H1 (cell line): ENCODE measurements at regions not wholly inside any gene's neighbourhood (a gene's known extent, or its start where the extent isn't known, plus 50 kb on each side); places are given as distances from the start of the nearest gene placed in this dataset.
A peak's percentile ranks its signal among the peaks of the same experiment; 100 is the strongest.

Source experiments
- CTCF ChIA-PET: fragments of 300-600 bp; sonication (Branson Sonifier 250); formaldehyde crosslinking; loops from one replicate; lab custom pipeline; 2021; ENCODE audit not compliant: partially characterized antibody; lab: Charles Lee
- POLR2A ChIA-PET: fragments of 300-600 bp; sonication (Branson Sonifier 250); formaldehyde crosslinking; loops from one replicate; lab custom pipeline; 2021; ENCODE audit warnings: inconsistent platforms; ENCODE audit not compliant: partially characterized antibody; lab: Charles Lee
- DNase-seq, 2 experiments: peaks; one replicate each; pipeline versions ENCODE4 v3.0.0 to v3.0.0-alpha.2; 2010 to 2022; ENCODE audit warnings: low spot score in 2 of 2, low read depth in 1 of 2, mixed read lengths in 1 of 2
- FAIRE-seq: peaks from 2 replicates; lab custom pipeline; 2011; peaks lifted over from hg19 to GRCh38; lab: Jason Lieb, UNC
- H2AFZ ChIP-seq: 2 replicates; pipeline ENCODE4 v1.8.1; 2012; ENCODE audit warnings: low read length, inconsistent platforms
- H2AK5ac ChIP-seq: 2 replicates; pipeline ENCODE4 v1.6.1; 2013; ENCODE audit warnings: low read depth, low read length
- H2BK120ac ChIP-seq: replicated peaks from 2 replicates; pipeline ENCODE3; 2013; ENCODE audit warnings: low read depth, low read length, inconsistent platforms
- H2BK12ac ChIP-seq: 2 replicates; pipeline ENCODE4 v1.6.1; 2013; ENCODE audit warnings: low read depth, low read length
- H2BK15ac ChIP-seq: 2 replicates; pipeline ENCODE4 v1.6.1; 2013; ENCODE audit warnings: low read length
- H2BK20ac ChIP-seq: 2 replicates; pipeline ENCODE4 v1.6.1; 2013; ENCODE audit warnings: low read length
- H2BK5ac ChIP-seq: 2 replicates; pipeline ENCODE4 v1.6.1; 2013; ENCODE audit warnings: low read depth, low read length
- H3K14ac ChIP-seq: 2 replicates; pipeline ENCODE4 v1.6.1; 2013; ENCODE audit warnings: inconsistent platforms; ENCODE audit not compliant: insufficient read length
- H3K18ac ChIP-seq: 2 replicates; pipeline ENCODE4 v1.6.1; 2013; ENCODE audit warnings: low read length; ENCODE audit errors: extremely low read depth
- H3K23ac ChIP-seq: 2 replicates; pipeline ENCODE4 v1.6.1; 2013; ENCODE audit warnings: inconsistent platforms; ENCODE audit not compliant: insufficient read length
- H3K23me2 ChIP-seq: 2 replicates; pipeline ENCODE4 v1.6.1; 2013; ENCODE audit warnings: low read depth, low read length
- H3K27ac ChIP-seq: 2 replicates; pipeline ENCODE4 v1.6.1; 2011; ENCODE audit warnings: low read depth, low read length, inconsistent platforms
- H3K27me3 ChIP-seq, 4 experiments: replicated peaks in 1 of 4; 1 replicate in 1 of 4; 2 replicates in 3 of 4; pipeline versions ENCODE4 v1.6.1 to v1.8.1; 2011 to 2013; ENCODE audit warnings: low read length in 3 of 4, mild to moderate bottlenecking in 3 of 4, inconsistent platforms in 2 of 4, mixed read lengths in 2 of 4, moderate library complexity in 1 of 4; ENCODE audit not compliant: control insufficient read depth in 3 of 4, insufficient read depth in 3 of 4; ENCODE audit errors: extremely low read depth in 1 of 4
- H3K36me3 ChIP-seq, 4 experiments: 2 replicates each; pipeline versions ENCODE4 v1.6.1 to v1.8.1; 2011 to 2013; ENCODE audit warnings: mild to moderate bottlenecking in 4 of 4, low read length in 3 of 4, moderate library complexity in 2 of 4, control low read depth in 1 of 4, inconsistent platforms in 1 of 4; ENCODE audit not compliant: insufficient read depth in 4 of 4, control insufficient read depth in 2 of 4
- H3K4ac ChIP-seq: replicated peaks from 2 replicates; pipeline ENCODE3; 2013; ENCODE audit warnings: low read length, low read depth, mixed read lengths, inconsistent platforms; ENCODE audit not compliant: insufficient read length
- H3K4me1 ChIP-seq, 4 experiments: replicated peaks in 1 of 4; 1 replicate in 1 of 4; 2 replicates in 3 of 4; pipeline versions ENCODE4 v1.6.1 to v1.8.1; 2011 to 2013; ENCODE audit warnings: low read length in 3 of 4, inconsistent platforms in 2 of 4, mixed read lengths in 1 of 4; ENCODE audit not compliant: insufficient read depth in 4 of 4, control insufficient read depth in 3 of 4
- H3K4me2 ChIP-seq, 2 experiments: 2 replicates each; pipeline versions ENCODE4 v1.6.1 to v1.8.1; 2011 to 2013; ENCODE audit warnings: low read depth in 2 of 2, low read length in 2 of 2, control low read depth in 1 of 2, inconsistent platforms in 1 of 2, mild to moderate bottlenecking in 1 of 2; ENCODE audit not compliant: insufficient read depth in 1 of 2
- H3K4me3 ChIP-seq, 4 experiments: fragments of 200-600, 300-600 bp in 1 of 4; sonication (generic), shearing (Covaris generic), sonication (Bioruptor Twin) in 1 of 4; 2 replicates each; pipeline versions ENCODE4 v1.5.1 to v1.8.1; 2011 to 2016; ENCODE audit warnings: low read length in 4 of 4, low read depth in 3 of 4, control low read depth in 2 of 4, inconsistent platforms in 2 of 4, mild to moderate bottlenecking in 2 of 4, mixed read lengths in 1 of 4, moderate library complexity in 1 of 4; ENCODE audit not compliant: insufficient read depth in 2 of 4; ENCODE audit errors: extremely low read depth in 1 of 4
- H3K56ac ChIP-seq: replicated peaks from 2 replicates; pipeline ENCODE3; 2013; ENCODE audit warnings: low read depth, mild to moderate bottlenecking, mixed read lengths, low read length, inconsistent platforms; ENCODE audit not compliant: insufficient read length
- H3K79me1 ChIP-seq: 2 replicates; pipeline ENCODE4 v1.6.1; 2013; ENCODE audit warnings: low read depth, low read length, control low read depth
- H3K79me2 ChIP-seq, 2 experiments: 2 replicates each; pipeline versions ENCODE4 v1.6.1 to v1.8.1; 2012 to 2013; ENCODE audit warnings: low read length in 2 of 2, mild to moderate bottlenecking in 2 of 2, inconsistent platforms in 1 of 2; ENCODE audit not compliant: insufficient read depth in 2 of 2, control insufficient read depth in 1 of 2
- H3K9ac ChIP-seq, 4 experiments: replicated peaks in 1 of 4; 1 replicate in 1 of 4; 2 replicates in 3 of 4; pipeline versions ENCODE4 v1.6.1 to v1.8.1; 2011 to 2013; ENCODE audit warnings: low read depth in 3 of 4, low read length in 3 of 4, control low read depth in 2 of 4, mild to moderate bottlenecking in 2 of 4, moderate library complexity in 2 of 4, inconsistent platforms in 1 of 4; ENCODE audit errors: extremely low read depth in 1 of 4
- H3K9me3 ChIP-seq, 2 experiments: 2 replicates each; pipeline versions ENCODE4 v1.6.1 to v1.8.1; 2012 to 2013; ENCODE audit warnings: mild to moderate bottlenecking in 2 of 2, moderate library complexity in 2 of 2, control low read depth in 1 of 2, inconsistent platforms in 1 of 2, low read depth in 1 of 2, low read length in 1 of 2, mixed read lengths in 1 of 2; ENCODE audit not compliant: insufficient read depth in 2 of 2
- H4K20me1 ChIP-seq, 2 experiments: replicated peaks in 1 of 2; 2 replicates each; pipeline versions ENCODE3 to v1.8.1; 2011 to 2013; ENCODE audit warnings: inconsistent platforms in 2 of 2, low read length in 2 of 2, mild to moderate bottlenecking in 1 of 2; ENCODE audit not compliant: insufficient read depth in 2 of 2, control insufficient read depth in 1 of 2
- H4K5ac ChIP-seq: 2 replicates; pipeline ENCODE4 v1.6.1; 2013; ENCODE audit warnings: low read length, low read depth, mixed read lengths, inconsistent platforms; ENCODE audit not compliant: insufficient read length
- H4K8ac ChIP-seq: 2 replicates; pipeline ENCODE4 v1.8.0; 2013; ENCODE audit warnings: mild to moderate bottlenecking, moderate library complexity, low read length, inconsistent platforms; ENCODE audit not compliant: insufficient read depth; ENCODE audit errors: extremely low read depth
- H4K91ac ChIP-seq: replicated peaks from 2 replicates; pipeline ENCODE3; 2013; ENCODE audit warnings: low read length, mixed read lengths, inconsistent platforms; ENCODE audit not compliant: insufficient read length
- BRCA1 ChIP-seq: IDR thresholded peaks from 2 replicates; pipeline ENCODE4 v1.6.1; 2012; ENCODE audit warnings: low read depth, low read length, improper control_type of control experiment
- WGBS, 2 experiments: shearing (Covaris generic) in 1 of 2; methylation state at CpG; one replicate each; pipeline versions ENCODE4 v1.1.6 to v1.1.7; 2013 to 2015; ENCODE audit warnings: low lambda C conversion rate in 2 of 2, mixed read lengths in 2 of 2, inconsistent platforms in 1 of 2, low coverage in 1 of 2, missing lambda C conversion rate in 1 of 2; ENCODE audit not compliant: insufficient replicate concordance in 2 of 2, insufficient coverage in 1 of 2, insufficient read length in 1 of 2; ENCODE audit errors: extremely low coverage in 1 of 2, missing lambda C conversion rate in 1 of 2; 5-methylcytosine and 5-hydroxymethylcytosine counted together

DNA sequence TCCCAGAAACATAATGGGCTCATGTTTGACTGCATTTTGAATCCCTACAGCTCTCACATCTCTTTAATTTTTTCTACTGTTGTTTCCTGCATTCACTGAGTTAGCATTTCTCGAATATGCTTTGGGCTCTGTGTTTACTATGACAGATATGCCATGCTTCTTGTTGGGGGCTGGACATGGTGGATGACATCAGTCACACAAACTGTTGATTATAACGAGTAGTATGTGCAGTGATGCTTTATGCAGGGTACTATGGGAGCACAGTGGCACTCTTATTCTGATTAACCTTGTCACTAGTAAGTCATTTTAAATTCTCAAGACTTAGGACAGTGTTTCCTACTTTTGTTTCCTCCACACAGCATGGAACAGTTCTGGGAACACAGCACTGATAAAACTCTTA lies 295.4 kb upstream of the ZNF608 start:
- H3K4me1 ChIP-seq, result peaks cover 0 to 10% (median 2%) of the 10 kb centered on the region in 4 experiments; a peak in 3 of 7 replicates
- peaks cover 1% of the 10 kb centered on the region; the same call in 1 of the 2 replicates for H3K23me2 ChIP-seq
- no peak overlapping the region for H2AFZ ChIP-seq
- no peak overlapping the region for H2AK5ac ChIP-seq
- ChIA-PET POLR2A (no interaction called here), CTCF (no interaction called here)
- peak overlapping the region; percentile 19; the same call in 1 of the 2 replicates for H2BK20ac ChIP-seq
- no peak overlapping the region for H2BK12ac ChIP-seq
- no peak overlapping the region for H4K5ac ChIP-seq
- FAIRE-seq (no peak), DNase-seq (no peak)
- no peak overlapping the region for H4K91ac ChIP-seq
- H2BK15ac ChIP-seq, result no peak overlapping the region
- H3K18ac ChIP-seq, result no peak overlapping the region
- no peak overlapping the region for H3K23ac ChIP-seq
- no peak overlapping the region for H3K4me3 ChIP-seq
- no peaks in the 10 kb centered on the region for H3K27me3 ChIP-seq
- H4K8ac ChIP-seq, result no peak overlapping the region
- H4K20me1 ChIP-seq, result no peaks in the 10 kb centered on the region
- H2BK5ac ChIP-seq, result no peak overlapping the region
- no peak for TF ChIP-seq BRCA1
- H3K9ac ChIP-seq, result no peak overlapping the region
- no peaks in the 10 kb centered on the region for H3K9me3 ChIP-seq
- H3K56ac ChIP-seq, result no peak overlapping the region
- H3K14ac ChIP-seq, result no peak overlapping the region
- H3K36me3 ChIP-seq, result no peaks in the 10 kb centered on the region
- no peaks in the 10 kb centered on the region for H3K79me1 ChIP-seq
- peak overlapping the region; percentile 38 for H2BK120ac ChIP-seq
- WGBS, 2 experiments, result 81% methylated on average over 2 of the region's 2 CpGs; no CpG with 5 or more reads in 1 of the 2 experiments
- H3K4me2 ChIP-seq, result no peak overlapping the region
- H3K27ac ChIP-seq, result no peak overlapping the region
- no peaks in the 10 kb centered on the region for H3K79me2 ChIP-seq
- peak overlapping the region; percentile 58 for H3K4ac ChIP-seq
